ENCODE measurements at regions not wholly inside any gene's neighbourhood (a gene's known extent, or its start where the extent isn't known, plus 50 kb on each side); places are given as distances from the start of the nearest gene placed in this dataset.

DNA sequence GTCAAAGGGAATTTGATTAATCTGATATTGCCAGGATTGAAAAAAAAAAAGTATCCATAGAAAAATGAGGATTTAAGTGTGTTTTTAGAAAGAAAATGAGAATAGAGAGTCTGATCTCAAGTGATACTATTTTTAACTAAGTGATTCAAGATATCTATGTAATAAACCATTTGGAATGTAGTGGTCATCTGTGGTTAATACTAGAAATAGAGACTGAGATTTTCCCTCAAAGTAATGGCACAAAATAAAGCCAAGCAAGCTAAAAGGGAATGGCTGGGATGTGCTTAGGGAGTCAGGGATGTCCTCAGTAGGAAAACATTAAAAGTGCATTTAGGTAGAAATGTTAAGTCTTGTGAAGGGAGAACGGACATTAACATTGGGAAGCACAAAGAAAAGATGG lies 90.6 kb downstream of the FBXO4 start:
- H3K27me3 Mint-ChIP-seq (ENCODE audit: low read depth) = no peaks in the 10 kb centered on the region
- H3K4me3 Mint-ChIP-seq = no peak overlapping the region
- H3K36me3 Mint-ChIP-seq (ENCODE audit: low read depth) = no peaks in the 10 kb centered on the region
- peaks cover 9% of the 10 kb centered on the region for H3K4me1 Mint-ChIP-seq
- no peak overlapping the region for H3K27ac Mint-ChIP-seq (ENCODE audit: unreplicated experiment)
- TF ChIP-seq CTCF (conservative IDR thresholded peaks at IDR 0.05) = no peak
- DNase-seq (ENCODE audit: low read depth, low spot score) = no peak
- H3K9me3 Mint-ChIP-seq = no peaks in the 10 kb centered on the region

DNA sequence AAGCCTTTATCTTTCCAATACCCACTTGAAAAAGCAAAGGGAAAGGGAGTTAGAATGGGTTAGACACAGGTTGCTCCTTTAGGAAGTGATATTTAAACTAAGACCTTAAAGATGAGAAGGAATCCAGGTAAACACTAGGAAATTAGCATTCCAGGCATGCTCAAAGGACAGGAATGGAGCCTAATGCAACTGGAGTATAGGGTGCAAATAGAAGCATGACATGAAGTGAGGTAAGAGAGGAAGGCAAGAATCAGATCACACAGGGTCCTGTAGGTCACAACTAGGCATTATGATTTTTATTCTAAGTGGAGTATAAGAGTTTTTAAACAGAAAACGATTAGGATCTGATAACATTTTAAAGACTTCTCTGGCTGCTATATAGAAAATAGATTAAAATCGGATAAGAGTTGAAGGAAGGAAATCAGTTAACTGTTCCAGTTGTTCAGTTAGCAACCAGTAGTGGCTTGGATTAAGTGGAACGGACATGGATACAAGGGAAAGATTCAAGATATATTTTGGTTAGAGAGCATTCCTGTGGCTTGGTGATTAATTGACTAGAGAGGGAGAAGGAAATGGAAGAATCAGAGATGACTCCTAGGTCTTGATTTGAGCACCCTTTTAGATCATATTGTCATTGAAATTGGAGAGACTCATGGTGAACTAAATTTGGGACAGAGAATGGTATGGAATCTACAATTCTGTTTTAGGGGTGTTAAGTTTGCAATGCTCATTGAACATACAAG lies 95.9 kb downstream of the FBXO4 start:
- Mint-ChIP-seq H3K27me3 (ENCODE audit: low read depth) (no peaks in the 10 kb centered on the region), H3K9me3 (peaks cover 6% of the 10 kb centered on the region), H3K4me3 (no peak overlapping the region), H3K36me3 (ENCODE audit: low read depth) (peaks cover 2% of the 10 kb centered on the region), H3K27ac (ENCODE audit: unreplicated experiment) (no peak overlapping the region), H3K4me1 (no peaks in the 10 kb centered on the region)
- no peak for TF ChIP-seq CTCF (conservative IDR thresholded peaks at IDR 0.05)
- DNase-seq (ENCODE audit: low read depth, low spot score) = no peak

DNA sequence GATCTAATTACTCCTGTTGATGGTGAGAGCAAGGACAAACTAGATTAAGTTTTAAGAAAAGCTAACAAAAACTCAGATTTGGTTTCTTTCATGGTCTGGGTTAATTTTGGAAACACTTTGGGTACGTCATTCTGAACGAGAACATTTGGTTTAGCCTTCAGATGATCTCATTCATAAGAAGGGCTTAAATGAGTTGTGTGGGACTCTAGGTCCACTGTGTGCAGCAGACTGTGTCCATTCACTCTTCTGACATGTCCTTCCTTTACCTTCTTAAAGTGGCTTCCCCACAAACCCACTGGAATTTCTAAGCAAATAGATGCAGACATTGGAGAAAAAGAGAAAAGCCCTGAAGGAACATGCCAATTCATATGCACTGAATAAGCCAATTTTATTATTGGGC lies 96.8 kb downstream of the FBXO4 start:
- Mint-ChIP-seq H3K4me1 (peaks cover 8% of the 10 kb centered on the region), H3K27me3 (ENCODE audit: low read depth) (no peaks in the 10 kb centered on the region), H3K4me3 (no peak overlapping the region), H3K27ac (ENCODE audit: unreplicated experiment) (no peak overlapping the region), H3K9me3 (peaks cover 6% of the 10 kb centered on the region), H3K36me3 (ENCODE audit: low read depth) (peaks cover 4% of the 10 kb centered on the region)
- no peak for TF ChIP-seq CTCF (conservative IDR thresholded peaks at IDR 0.05)
- no peak for DNase-seq (ENCODE audit: low read depth, low spot score)

GRCh38 chr5:42022383-42022972 lies 97.4 kb downstream of the FBXO4 start:
- Mint-ChIP-seq H3K36me3 (ENCODE audit: low read depth) (peaks cover 6% of the 10 kb centered on the region), H3K27ac (ENCODE audit: unreplicated experiment) (no peak overlapping the region), H3K4me1 (peaks cover 10% of the 10 kb centered on the region), H3K9me3 (peaks cover 9% of the 10 kb centered on the region), H3K27me3 (ENCODE audit: low read depth) (no peaks in the 10 kb centered on the region), H3K4me3 (no peak overlapping the region)
- no peak for DNase-seq (ENCODE audit: low read depth, low spot score)
- TF ChIP-seq CTCF (conservative IDR thresholded peaks at IDR 0.05) = no peak

DNA sequence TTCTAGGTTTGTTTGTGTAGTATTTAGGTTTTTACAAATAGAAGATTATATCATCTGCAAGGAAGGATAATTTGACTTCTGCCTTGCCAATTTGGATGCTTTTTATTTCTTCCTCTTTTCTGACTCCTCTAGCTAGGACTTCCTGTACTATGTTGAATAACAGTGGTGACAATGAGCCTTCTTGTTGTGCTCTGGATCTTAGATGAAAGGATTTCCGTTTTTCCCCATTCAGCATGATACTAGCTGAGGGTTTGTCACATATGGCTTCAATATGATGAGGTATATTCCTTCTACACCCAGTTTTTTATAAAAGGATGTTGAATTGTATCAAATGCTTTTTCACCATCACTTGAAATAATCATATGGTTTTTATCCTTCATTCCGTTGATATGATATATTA lies 101.4 kb downstream of the FBXO4 start:
- Mint-ChIP-seq H3K4me1 (peaks cover 10% of the 10 kb centered on the region), H3K9me3 (peaks cover 9% of the 10 kb centered on the region), H3K4me3 (no peak overlapping the region), H3K27me3 (ENCODE audit: low read depth) (no peaks in the 10 kb centered on the region), H3K27ac (ENCODE audit: unreplicated experiment) (no peak overlapping the region), H3K36me3 (ENCODE audit: low read depth) (peaks cover 6% of the 10 kb centered on the region)
- no peak for TF ChIP-seq CTCF (conservative IDR thresholded peaks at IDR 0.05)
- DNase-seq (ENCODE audit: low read depth, low spot score) = no peak

All from neural crest cell (in vitro differentiated cells).